GM12872 (cell line): ENCODE measurements at regions not wholly inside any gene's neighbourhood (a gene's known extent, or its start where the extent isn't known, plus 50 kb on each side); places are given as distances from the start of the nearest gene placed in this dataset.

Source experiments
- TF ChIP-seq, protein P1 (sequence below): IDR thresholded peaks from 3 replicates; pipeline ENCODE4 v1.5.1; 2011; ENCODE audit warnings: low read depth, mild to moderate bottlenecking, low read length, moderate library complexity; ENCODE audit not compliant: insufficient read depth

DNA sequence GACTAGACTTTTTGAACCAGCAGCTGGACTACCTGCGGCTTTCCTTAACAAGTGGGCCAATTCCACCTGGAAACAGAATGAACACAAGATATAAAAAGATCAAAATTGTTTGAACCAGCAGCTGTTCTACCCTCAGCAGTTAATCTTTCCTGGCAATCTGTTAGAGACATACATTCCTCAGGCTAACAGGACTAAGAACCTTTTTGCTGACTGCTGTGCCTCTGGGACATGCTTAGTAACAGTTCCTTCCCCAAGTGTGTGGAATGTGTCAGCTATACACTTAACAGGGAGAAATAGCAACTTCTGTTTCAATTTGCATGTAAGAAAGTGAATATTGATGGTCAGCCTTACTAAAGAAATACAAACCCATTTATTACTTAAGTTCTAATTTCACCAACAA lies 554.4 kb downstream of the ARAP2 start:
- TF ChIP-seq, protein P1, sequence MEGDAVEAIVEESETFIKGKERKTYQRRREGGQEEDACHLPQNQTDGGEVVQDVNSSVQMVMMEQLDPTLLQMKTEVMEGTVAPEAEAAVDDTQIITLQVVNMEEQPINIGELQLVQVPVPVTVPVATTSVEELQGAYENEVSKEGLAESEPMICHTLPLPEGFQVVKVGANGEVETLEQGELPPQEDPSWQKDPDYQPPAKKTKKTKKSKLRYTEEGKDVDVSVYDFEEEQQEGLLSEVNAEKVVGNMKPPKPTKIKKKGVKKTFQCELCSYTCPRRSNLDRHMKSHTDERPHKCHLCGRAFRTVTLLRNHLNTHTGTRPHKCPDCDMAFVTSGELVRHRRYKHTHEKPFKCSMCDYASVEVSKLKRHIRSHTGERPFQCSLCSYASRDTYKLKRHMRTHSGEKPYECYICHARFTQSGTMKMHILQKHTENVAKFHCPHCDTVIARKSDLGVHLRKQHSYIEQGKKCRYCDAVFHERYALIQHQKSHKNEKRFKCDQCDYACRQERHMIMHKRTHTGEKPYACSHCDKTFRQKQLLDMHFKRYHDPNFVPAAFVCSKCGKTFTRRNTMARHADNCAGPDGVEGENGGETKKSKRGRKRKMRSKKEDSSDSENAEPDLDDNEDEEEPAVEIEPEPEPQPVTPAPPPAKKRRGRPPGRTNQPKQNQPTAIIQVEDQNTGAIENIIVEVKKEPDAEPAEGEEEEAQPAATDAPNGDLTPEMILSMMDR, result no peak

DNA sequence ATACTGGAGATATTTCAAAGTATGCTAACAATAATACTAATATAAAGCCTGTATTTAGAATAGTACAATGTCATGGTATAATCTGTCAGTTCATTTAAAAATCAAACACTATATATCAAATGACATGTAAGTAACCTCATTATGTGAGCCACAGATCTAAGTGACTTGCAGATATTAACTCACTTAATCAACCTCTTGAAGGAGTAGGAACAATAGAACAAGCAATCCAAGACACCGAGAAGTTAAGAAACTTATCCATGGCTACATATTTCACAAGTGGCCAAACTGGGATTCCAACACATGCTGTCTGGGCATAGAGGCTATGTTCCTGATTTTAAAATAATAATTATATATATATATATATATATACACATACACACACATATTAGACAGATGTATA lies 554.0 kb downstream of the ARAP2 start:
- TF ChIP-seq, protein P1, result no peak

DNA sequence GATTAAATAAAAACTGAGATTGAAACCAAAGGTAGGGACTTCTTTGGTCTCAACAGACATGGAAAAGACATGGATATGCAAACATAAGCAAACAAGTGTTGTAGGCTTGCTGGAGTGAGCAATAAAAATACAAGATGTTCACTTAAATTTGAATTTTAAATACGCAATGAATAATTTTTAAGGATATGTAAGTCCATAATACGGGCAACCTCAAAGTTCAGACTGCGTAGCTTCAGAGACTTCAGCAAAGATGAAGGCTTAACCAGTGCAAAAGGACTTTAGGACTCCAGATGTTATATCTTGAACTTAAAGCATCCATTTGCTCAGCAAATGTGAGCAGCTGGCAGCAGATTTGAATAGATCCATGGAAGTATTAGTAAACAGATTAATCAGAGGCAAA lies 549.3 kb downstream of the ARAP2 start:
- TF ChIP-seq, protein P1, result no peak

DNA sequence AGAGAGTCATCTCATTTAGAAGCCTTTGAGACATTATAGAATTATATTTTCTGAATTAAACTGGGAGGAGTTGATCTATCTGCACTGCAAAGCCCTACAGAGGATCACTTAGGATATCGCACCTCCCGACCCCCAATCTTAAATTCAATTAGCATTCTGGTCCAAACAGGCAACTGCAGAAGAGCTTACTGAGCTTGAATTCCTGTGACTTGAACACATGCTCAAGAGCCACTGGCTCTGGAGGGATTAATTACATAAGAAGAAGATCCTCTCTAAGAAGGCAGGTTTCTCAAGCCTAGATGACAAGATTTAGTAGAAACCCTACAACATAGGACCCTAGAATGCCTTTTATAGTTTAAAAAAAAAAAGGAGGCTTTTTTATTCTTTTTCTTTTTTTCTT lies 548.9 kb downstream of the ARAP2 start:
- TF ChIP-seq, protein P1, result no peak

DNA sequence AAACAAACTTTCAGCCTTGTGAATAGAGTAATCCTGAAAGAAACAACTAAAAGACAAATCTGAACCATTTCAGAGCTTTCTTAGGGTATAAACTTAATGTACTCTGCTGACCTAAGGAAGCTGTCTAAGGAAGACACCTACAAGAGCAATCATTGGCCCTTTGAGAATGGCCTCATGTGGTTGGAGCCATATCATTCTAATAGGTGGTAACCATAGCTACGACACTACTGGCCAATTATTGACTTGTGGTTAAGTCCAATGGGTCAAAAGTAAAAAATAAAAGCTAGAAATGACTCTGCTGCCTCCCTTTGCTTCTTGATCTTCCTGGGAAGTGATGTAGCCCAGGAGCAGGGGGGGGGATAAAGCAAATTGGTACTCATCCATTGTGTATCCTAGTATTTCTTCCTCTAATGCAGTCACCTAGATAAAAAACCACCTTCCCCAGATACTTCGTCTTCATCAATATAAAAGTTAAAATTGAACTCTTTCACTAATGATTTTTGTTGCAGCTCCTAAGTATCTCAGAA lies 547.0 kb downstream of the ARAP2 start:
- TF ChIP-seq, protein P1, result no peak

DNA sequence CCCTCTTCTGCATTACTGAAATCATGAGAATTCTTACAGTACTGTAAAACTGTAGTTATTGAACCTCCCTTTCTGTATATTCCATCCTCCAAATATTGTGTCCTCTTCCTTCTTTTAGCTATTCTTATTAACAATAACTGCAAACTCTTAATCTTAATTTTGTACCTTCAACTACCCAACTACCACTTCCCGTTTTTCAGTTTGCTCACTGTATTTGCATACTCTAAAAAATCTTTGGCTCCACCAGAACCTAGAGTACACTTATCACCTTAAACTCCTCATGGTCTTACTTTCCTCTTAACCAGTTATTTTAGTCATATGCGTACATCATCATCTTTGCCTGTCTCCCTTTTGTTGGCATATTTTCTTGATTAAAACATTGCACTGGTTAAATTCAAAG lies 543.7 kb downstream of the ARAP2 start:
- TF ChIP-seq, protein P1, result no peak

DNA sequence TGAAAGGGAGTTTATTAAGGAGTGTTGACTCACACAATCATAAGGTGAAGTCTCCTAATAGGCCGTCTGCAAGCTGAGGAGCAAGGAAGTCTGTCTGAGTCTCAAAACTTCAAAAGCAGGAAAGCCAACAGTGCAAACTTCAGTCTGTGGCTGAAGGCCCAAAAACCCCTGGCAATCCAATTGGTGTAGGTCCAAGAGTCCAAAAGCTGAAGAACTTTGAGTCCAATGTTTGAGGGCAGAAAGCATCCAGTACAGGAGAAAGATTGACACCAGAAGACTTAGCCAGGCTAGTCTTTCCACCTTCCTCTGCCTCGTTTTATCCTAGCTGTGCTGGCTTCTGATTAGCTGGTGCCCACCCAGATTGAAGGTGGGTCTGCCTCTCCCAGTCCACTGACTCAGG lies 535.2 kb downstream of the ARAP2 start:
- TF ChIP-seq, protein P1, result no peak
